ENCODE measurements at regions not wholly inside any gene's neighbourhood (a gene's known extent, or its start where the extent isn't known, plus 50 kb on each side); places are given as distances from the start of the nearest gene placed in this dataset.

- no peaks in the 10 kb centered on the region for H3K9me3 ChIP-seq
- no peaks in the 10 kb centered on the region for H3K4me1 ChIP-seq
- intact Hi-C loops (cut with DNase I; ENCODE audit: low total_unique reads): no loop called here
- no peak for DNase-seq
- H3K4me3 ChIP-seq: no peak overlapping the region
- no peak for TF ChIP-seq POLR2A (IDR thresholded peaks at IDR 0.05)
- TF ChIP-seq, protein P1, sequence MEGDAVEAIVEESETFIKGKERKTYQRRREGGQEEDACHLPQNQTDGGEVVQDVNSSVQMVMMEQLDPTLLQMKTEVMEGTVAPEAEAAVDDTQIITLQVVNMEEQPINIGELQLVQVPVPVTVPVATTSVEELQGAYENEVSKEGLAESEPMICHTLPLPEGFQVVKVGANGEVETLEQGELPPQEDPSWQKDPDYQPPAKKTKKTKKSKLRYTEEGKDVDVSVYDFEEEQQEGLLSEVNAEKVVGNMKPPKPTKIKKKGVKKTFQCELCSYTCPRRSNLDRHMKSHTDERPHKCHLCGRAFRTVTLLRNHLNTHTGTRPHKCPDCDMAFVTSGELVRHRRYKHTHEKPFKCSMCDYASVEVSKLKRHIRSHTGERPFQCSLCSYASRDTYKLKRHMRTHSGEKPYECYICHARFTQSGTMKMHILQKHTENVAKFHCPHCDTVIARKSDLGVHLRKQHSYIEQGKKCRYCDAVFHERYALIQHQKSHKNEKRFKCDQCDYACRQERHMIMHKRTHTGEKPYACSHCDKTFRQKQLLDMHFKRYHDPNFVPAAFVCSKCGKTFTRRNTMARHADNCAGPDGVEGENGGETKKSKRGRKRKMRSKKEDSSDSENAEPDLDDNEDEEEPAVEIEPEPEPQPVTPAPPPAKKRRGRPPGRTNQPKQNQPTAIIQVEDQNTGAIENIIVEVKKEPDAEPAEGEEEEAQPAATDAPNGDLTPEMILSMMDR (IDR thresholded peaks at IDR 0.05): no peak
- no peaks in the 10 kb centered on the region for H3K27me3 ChIP-seq
- no peak overlapping the region for H3K27ac ChIP-seq
- no peaks in the 10 kb centered on the region for H3K36me3 ChIP-seq
Measured at GRCh38 chr16:64403352-64403751, 718.5 kb downstream of the CDH11 start.

- DNase-seq: no peak
- no peak overlapping the region for H3K27ac ChIP-seq
- H3K9me3 ChIP-seq: no peaks in the 10 kb centered on the region
- H3K27me3 ChIP-seq: no peaks in the 10 kb centered on the region
- H3K4me3 ChIP-seq: no peak overlapping the region
- H3K4me1 ChIP-seq: no peaks in the 10 kb centered on the region
- TF ChIP-seq, protein P1 (IDR thresholded peaks at IDR 0.05): no peak
- no peak for TF ChIP-seq POLR2A (IDR thresholded peaks at IDR 0.05)
- intact Hi-C loops (cut with DNase I; ENCODE audit: low total_unique reads): no loop called here
- H3K36me3 ChIP-seq: no peaks in the 10 kb centered on the region
Measured at GRCh38 chr16:64398793-64399192, 723.1 kb downstream of the CDH11 start.

GRCh38 chr16:64397945-64398508, 723.8 kb downstream of the CDH11 start:
- intact Hi-C loops (cut with DNase I; ENCODE audit: low total_unique reads): no loop called here
- no peaks in the 10 kb centered on the region for H3K4me1 ChIP-seq
- no peak overlapping the region for H3K27ac ChIP-seq
- TF ChIP-seq POLR2A (IDR thresholded peaks at IDR 0.05): no peak
- TF ChIP-seq, protein P1 (IDR thresholded peaks at IDR 0.05): no peak
- no peak for DNase-seq
- H3K9me3 ChIP-seq: no peaks in the 10 kb centered on the region
- H3K4me3 ChIP-seq: no peak overlapping the region
- H3K27me3 ChIP-seq: no peaks in the 10 kb centered on the region
- no peaks in the 10 kb centered on the region for H3K36me3 ChIP-seq

DNA sequence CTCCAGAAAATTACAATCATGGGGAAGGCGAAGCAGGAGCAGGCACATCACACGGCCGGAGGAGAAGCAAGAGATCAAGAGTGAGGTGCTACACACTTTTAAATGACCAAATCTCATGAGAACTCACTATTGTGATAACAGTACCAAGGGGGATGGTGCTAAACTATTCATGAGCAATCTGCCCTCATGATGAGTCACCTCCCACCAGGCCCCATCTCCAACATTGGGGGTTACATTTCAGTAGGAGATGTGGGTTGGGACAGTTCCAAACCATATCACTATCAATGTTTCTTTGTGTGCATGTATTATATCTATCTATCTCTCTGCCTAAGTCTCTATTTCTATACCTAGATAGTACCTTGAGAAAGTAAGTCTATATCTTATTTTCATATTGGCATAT, 724.8 kb downstream of the CDH11 start:
- H3K27ac ChIP-seq: no peak overlapping the region
- intact Hi-C loops (cut with DNase I; ENCODE audit: low total_unique reads): no loop called here
- DNase-seq: no peak
- H3K4me3 ChIP-seq: no peak overlapping the region
- no peaks in the 10 kb centered on the region for H3K9me3 ChIP-seq
- no peak for TF ChIP-seq POLR2A (IDR thresholded peaks at IDR 0.05)
- TF ChIP-seq, protein P1 (IDR thresholded peaks at IDR 0.05): no peak
- no peaks in the 10 kb centered on the region for H3K4me1 ChIP-seq
- H3K27me3 ChIP-seq: no peaks in the 10 kb centered on the region
- no peaks in the 10 kb centered on the region for H3K36me3 ChIP-seq

DNA sequence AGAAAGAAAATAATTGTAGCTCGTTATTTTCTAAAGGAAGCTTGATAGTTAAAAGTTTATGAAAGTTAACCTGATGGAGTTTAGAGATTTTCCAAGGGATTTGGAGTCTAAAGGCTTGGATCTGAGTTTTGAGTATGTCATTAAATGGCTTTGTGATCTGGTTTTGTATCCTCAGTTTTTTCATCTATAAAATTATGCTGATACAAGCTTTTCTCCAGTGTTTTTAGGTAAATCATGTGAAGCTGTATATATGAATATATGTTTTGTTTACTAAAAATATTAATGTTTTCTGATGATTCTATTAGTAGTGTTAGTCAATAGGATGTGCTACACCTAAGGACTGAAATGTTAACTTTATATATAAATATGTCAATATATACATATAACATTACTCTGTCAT, 727.8 kb downstream of the CDH11 start:
- H3K4me3 ChIP-seq: no peak overlapping the region
- TF ChIP-seq POLR2A (IDR thresholded peaks at IDR 0.05): no peak
- TF ChIP-seq, protein P1 (IDR thresholded peaks at IDR 0.05): no peak
- H3K27ac ChIP-seq: no peak overlapping the region
- no peaks in the 10 kb centered on the region for H3K36me3 ChIP-seq
- intact Hi-C loops (cut with DNase I; ENCODE audit: low total_unique reads): no loop called here
- no peaks in the 10 kb centered on the region for H3K27me3 ChIP-seq
- no peaks in the 10 kb centered on the region for H3K9me3 ChIP-seq
- no peaks in the 10 kb centered on the region for H3K4me1 ChIP-seq
- DNase-seq: no peak

All from uterus (tissue), 3 donors.